HUES64 (cell line): ENCODE measurements at regions not wholly inside any gene's neighbourhood (a gene's known extent, or its start where the extent isn't known, plus 50 kb on each side); places are given as distances from the start of the nearest gene placed in this dataset.
A peak's percentile ranks its signal among the peaks of the same experiment; 100 is the strongest.

ENCODE experiments used
- H3K27ac ChIP-seq: 2 replicates; pipeline ENCODE4 v1.7.0; 2013; ENCODE audit warnings: low read depth, low read length, inconsistent platforms
- H3K27me3 ChIP-seq: 2 replicates; pipeline ENCODE4 v1.6.1; 2013; ENCODE audit warnings: mild to moderate bottlenecking, low read length; ENCODE audit not compliant: insufficient read depth
- H3K36me3 ChIP-seq: 2 replicates; pipeline ENCODE4 v1.6.1; 2013; ENCODE audit warnings: mild to moderate bottlenecking, low read length; ENCODE audit not compliant: insufficient read depth
- H3K4me1 ChIP-seq: 2 replicates; pipeline ENCODE4 v1.6.1; 2013; ENCODE audit warnings: mild to moderate bottlenecking, low read length, moderate library complexity; ENCODE audit not compliant: insufficient read depth
- H3K4me3 ChIP-seq: 2 replicates; pipeline ENCODE4 v1.5.1; 2013; ENCODE audit warnings: mild to moderate bottlenecking, low read length, moderate library complexity
- H3K9ac ChIP-seq: 2 replicates; pipeline ENCODE4 v1.6.1; 2013; ENCODE audit warnings: mild to moderate bottlenecking, low read depth, low read length
- H3K9me3 ChIP-seq: 2 replicates; pipeline ENCODE4 v1.6.1; 2013; ENCODE audit warnings: low read depth, low read length; ENCODE audit not compliant: insufficient read depth
- WGBS: fragments of 150-250, 120-280 bp; methylation state at CpG from one replicate; pipeline ENCODE4 v1.1.7; 2013; ENCODE audit warnings: missing lambda C conversion rate; 5-methylcytosine and 5-hydroxymethylcytosine counted together

- Histone ChIP-seq H3K36me3 (no peaks in the 10 kb centered on the region), H3K4me1 (peaks cover 46% of the 10 kb centered on the region), H3K27ac (peak overlapping the region; percentile 69), H3K4me3 (no peak overlapping the region), H3K9ac (peak overlapping the region; percentile 33; the same call in 1 of the 2 replicates), H3K9me3 (no peaks in the 10 kb centered on the region), H3K27me3 (no peaks in the 10 kb centered on the region)
- 76% methylated on average over 1 of the region's 1 CpG for WGBS
Measured at GRCh38 chr14:61927060-61927459, 164.8 kb downstream of the SNAPC1 start.

GRCh38 chr14:61927520-61927919, 165.3 kb downstream of the SNAPC1 start:
- Histone ChIP-seq H3K4me1 (peaks cover 46% of the 10 kb centered on the region), H3K27ac (peak overlapping the region; percentile 69), H3K4me3 (no peak overlapping the region), H3K36me3 (no peaks in the 10 kb centered on the region), H3K27me3 (no peaks in the 10 kb centered on the region), H3K9me3 (no peaks in the 10 kb centered on the region), H3K9ac (peak overlapping the region; percentile 33; the same call in 1 of the 2 replicates)
- 58% methylated on average over 2 of the region's 2 CpGs for WGBS

GRCh38 chr14:61928300-61928699, 166.1 kb downstream of the SNAPC1 start:
- Histone ChIP-seq H3K27me3 (no peaks in the 10 kb centered on the region), H3K36me3 (no peaks in the 10 kb centered on the region), H3K9me3 (no peaks in the 10 kb centered on the region), H3K4me3 (no peak overlapping the region), H3K27ac (no peak overlapping the region), H3K9ac (no peak overlapping the region), H3K4me1 (peaks cover 52% of the 10 kb centered on the region)

DNA sequence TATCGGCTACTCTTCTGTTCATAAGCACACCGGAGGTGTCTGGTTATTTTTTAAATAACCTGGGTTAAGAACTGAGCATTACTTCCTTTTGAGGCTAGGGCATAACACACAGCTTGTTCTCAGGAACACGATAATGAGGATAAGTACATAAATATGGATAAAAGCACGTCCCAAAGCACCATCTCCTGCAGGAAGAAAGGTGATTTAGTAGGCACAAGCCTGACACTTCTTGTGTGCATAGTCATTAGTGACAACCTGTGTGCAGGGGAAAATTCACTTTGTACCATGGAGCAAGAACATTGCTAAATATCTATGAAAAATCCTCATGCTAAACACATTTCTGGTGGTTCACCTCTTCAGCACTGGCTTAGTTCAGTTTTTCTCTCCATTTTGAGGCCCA, 166.5 kb downstream of the SNAPC1 start:
- Histone ChIP-seq H3K27me3 (no peaks in the 10 kb centered on the region), H3K4me3 (no peak overlapping the region), H3K9me3 (no peaks in the 10 kb centered on the region), H3K9ac (no peak overlapping the region), H3K36me3 (no peaks in the 10 kb centered on the region), H3K27ac (no peak overlapping the region), H3K4me1 (peaks cover 53% of the 10 kb centered on the region)
- 92% methylated on average over 4 of the region's 4 CpGs for WGBS

DNA sequence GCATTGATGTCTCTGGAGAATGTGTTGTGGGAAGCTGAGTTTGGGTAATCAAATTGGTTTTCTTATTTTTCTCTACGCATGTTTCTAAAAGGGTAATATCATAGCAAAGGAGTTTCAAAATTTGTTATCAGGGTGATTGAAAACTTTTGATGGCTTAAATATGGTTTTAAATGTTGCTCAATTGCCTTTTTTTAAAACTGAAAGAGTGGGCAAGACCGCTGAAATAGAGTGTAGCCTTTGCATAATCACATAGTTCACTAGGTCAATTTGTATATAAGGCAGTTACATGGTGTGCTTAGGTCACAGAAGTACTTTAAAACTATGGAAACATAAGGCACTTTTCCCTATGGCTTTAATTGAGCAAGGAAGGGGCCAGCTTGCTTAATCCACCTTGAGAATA, 167.4 kb downstream of the SNAPC1 start:
- Histone ChIP-seq H3K27me3 (no peaks in the 10 kb centered on the region), H3K27ac (no peak overlapping the region)
- 87% methylated on average over 2 of the region's 2 CpGs for WGBS

DNA sequence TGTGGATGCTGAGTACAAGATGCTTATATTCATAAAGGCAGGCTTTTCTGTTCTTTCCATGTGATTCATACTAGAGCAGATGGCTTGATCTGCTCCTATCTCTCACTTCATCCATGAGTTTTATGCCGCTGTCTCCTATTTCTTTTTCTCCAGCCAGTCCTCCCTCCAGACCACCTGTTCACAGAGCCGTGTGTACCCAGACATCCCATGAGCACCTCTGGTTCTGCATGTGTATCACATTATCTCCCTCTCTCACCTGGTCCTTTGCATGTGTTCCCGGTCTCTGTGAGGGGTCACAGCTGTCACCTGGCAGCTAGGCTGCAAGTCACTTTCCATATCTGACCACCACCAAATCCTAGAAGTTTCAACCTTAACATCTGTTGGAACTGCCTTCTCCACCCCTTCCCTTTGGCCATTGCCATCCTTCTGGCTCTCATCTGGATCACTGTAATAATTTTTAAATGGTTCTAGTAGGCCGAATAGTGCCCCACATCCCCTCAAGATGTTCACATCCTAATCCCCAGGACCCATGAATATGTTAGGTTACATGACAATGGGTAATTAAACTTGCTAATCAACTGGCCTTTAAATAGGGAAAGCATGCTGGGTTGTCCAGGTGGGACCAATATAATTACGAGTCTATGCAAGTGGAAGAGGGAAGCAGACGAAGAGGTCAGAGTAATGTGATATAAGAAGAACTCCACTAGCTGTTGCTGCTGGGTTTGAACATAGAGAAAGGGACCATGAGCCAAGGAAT, 168.1 kb downstream of the SNAPC1 start:
- Histone ChIP-seq H3K36me3 (no peaks in the 10 kb centered on the region), H3K27ac (no peak overlapping the region; the same call in 1 of the 2 replicates), H3K27me3 (no peaks in the 10 kb centered on the region), H3K9me3 (no peaks in the 10 kb centered on the region), H3K4me1 (peaks cover 57% of the 10 kb centered on the region), H3K9ac (no peak overlapping the region), H3K4me3 (peak overlapping the region; percentile 1; the same call in 1 of the 2 replicates)
- WGBS, result 73% methylated on average over 5 of the region's 6 CpGs

More for the DNA sequence above, 167.4 kb downstream of the SNAPC1 start:
- no peaks in the 10 kb centered on the region for H3K36me3 ChIP-seq
- peaks cover 57% of the 10 kb centered on the region for H3K4me1 ChIP-seq
- H3K9ac ChIP-seq, result no peak overlapping the region
- no peak overlapping the region for H3K4me3 ChIP-seq
- H3K9me3 ChIP-seq, result no peaks in the 10 kb centered on the region

DNA sequence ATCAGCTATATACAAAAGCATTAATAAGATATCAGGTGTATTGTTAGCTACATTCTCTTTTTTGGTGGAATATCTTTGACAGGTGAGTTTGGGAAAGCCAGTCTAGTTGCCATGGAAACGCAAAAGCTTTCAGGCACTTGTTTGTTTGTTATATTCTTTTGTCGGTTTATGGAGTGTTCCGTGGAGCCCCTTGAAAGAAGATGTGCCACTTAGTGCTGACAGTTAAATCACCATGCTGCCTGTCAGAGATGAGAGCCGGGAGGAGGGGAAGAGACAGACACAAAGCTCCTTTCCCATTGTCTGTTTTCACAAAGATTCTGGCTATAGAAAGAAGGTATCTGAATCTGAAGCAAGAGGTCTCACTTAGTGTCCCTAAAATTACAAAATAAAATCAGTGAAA, 170.8 kb downstream of the SNAPC1 start:
- H3K4me3 ChIP-seq, result no peak overlapping the region
- no peaks in the 10 kb centered on the region for H3K9me3 ChIP-seq
- H3K9ac ChIP-seq, result no peak overlapping the region
- H3K27me3 ChIP-seq, result no peaks in the 10 kb centered on the region
- H3K4me1 ChIP-seq, result peaks cover 43% of the 10 kb centered on the region
- 83% methylated on average over 4 of the region's 4 CpGs for WGBS
- H3K27ac ChIP-seq, result no peak overlapping the region
- no peaks in the 10 kb centered on the region for H3K36me3 ChIP-seq

DNA sequence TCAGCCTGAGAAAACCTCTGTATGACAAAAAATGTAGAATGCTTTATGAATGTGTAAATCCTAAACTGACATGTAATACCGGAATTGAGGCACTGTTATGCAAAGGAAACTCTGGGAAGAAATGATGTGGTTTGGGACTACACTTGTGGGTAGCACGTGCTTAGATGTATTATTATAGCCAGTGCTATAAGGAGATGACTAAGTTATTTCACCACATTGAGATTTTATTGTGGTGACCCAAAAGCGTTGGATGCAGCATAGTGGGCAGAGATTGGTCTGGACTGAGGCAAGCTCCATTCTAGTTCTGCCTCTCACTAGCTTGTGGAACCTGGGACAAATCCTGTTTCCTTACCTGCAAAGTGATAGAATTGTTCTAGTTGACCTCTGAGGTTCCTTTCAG, 172.2 kb downstream of the SNAPC1 start:
- H3K27me3 ChIP-seq, result no peaks in the 10 kb centered on the region
- no peaks in the 10 kb centered on the region for H3K36me3 ChIP-seq
- H3K9ac ChIP-seq, result no peak overlapping the region
- 86% methylated on average over 3 of the region's 3 CpGs for WGBS
- no peak overlapping the region for H3K27ac ChIP-seq
- H3K4me3 ChIP-seq, result no peak overlapping the region
- H3K4me1 ChIP-seq, result peaks cover 29% of the 10 kb centered on the region
- no peaks in the 10 kb centered on the region for H3K9me3 ChIP-seq

DNA sequence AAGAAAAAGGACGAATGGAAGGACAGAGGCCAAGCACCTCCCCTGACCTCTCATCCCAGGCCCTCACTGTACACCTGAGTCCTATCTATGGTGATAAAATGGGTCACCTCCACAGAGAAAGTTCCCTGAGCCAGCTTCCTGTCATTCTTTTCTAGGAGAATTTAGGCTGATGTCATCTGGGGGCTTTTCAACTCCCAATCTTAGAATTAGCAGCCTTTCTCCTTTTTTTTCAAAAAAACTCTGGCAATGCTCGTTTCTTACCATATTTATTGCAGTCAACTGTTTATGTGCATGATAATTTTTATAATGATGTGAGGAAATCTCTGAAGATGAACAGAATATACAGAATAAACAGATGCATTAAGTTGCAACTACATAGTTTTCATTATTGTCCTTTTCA, 177.6 kb downstream of the SNAPC1 start:
- peaks cover 17% of the 10 kb centered on the region for H3K4me1 ChIP-seq
- H3K9ac ChIP-seq, result no peak overlapping the region
- WGBS, result 100% methylated on average over 1 of the region's 2 CpGs
- no peaks in the 10 kb centered on the region for H3K27me3 ChIP-seq
- no peaks in the 10 kb centered on the region for H3K36me3 ChIP-seq
- no peaks in the 10 kb centered on the region for H3K9me3 ChIP-seq
- H3K4me3 ChIP-seq, result no peak overlapping the region
- H3K27ac ChIP-seq, result no peak overlapping the region

GRCh38 chr14:61940666-61941420, 178.6 kb downstream of the SNAPC1 start:
- Histone ChIP-seq H3K27ac (no peak overlapping the region), H3K9me3 (no peaks in the 10 kb centered on the region), H3K4me3 (no peak overlapping the region), H3K36me3 (no peaks in the 10 kb centered on the region), H3K9ac (no peak overlapping the region), H3K4me1 (peaks cover 17% of the 10 kb centered on the region), H3K27me3 (no peaks in the 10 kb centered on the region)
- WGBS, result 60% methylated on average over 7 of the region's 7 CpGs

DNA sequence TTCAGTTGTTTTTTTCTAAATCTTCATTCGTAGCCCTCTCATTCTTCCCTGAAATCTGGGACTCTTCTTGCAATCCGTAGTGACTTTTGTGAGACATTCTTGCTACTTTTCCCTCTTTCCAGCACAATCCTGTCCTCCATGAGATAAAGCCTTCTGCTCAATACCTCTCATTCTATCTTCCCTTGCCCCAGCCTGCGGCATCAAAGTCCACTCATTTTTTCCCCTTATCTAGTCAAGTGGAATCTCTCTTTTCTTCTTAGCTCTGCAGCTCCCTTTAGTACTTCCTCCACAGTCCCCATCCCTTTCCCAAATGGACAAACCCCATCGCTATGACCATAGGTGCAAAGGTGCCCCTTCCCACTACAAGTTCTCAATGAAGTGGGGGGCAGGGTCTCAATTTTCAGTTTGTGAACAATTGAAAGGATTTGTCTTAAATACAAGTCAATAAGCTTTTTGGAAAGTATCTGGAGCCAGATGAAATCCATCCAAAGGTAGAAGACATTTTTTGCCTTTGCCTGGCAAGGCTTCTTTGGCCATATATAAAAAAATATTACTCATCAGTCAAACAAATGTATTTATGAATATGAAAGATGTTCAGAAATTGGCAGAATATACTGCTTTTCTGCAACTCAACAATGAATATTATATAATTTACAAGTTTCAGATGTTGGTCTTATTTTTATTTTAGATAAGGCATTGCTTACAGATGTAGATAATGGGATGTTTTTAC, 179.4 kb downstream of the SNAPC1 start:
- H3K9me3 ChIP-seq, result no peaks in the 10 kb centered on the region
- H3K36me3 ChIP-seq, result no peaks in the 10 kb centered on the region
- H3K9ac ChIP-seq, result no peak overlapping the region
- 94% methylated on average over 4 of the region's 4 CpGs for WGBS
- H3K4me1 ChIP-seq, result peaks cover 17% of the 10 kb centered on the region
- no peak overlapping the region for H3K27ac ChIP-seq
- H3K4me3 ChIP-seq, result no peak overlapping the region
- no peaks in the 10 kb centered on the region for H3K27me3 ChIP-seq
